ENCODE measurements at regions not wholly inside any gene's neighbourhood (a gene's known extent, or its start where the extent isn't known, plus 50 kb on each side); places are given as distances from the start of the nearest gene placed in this dataset.

DNA sequence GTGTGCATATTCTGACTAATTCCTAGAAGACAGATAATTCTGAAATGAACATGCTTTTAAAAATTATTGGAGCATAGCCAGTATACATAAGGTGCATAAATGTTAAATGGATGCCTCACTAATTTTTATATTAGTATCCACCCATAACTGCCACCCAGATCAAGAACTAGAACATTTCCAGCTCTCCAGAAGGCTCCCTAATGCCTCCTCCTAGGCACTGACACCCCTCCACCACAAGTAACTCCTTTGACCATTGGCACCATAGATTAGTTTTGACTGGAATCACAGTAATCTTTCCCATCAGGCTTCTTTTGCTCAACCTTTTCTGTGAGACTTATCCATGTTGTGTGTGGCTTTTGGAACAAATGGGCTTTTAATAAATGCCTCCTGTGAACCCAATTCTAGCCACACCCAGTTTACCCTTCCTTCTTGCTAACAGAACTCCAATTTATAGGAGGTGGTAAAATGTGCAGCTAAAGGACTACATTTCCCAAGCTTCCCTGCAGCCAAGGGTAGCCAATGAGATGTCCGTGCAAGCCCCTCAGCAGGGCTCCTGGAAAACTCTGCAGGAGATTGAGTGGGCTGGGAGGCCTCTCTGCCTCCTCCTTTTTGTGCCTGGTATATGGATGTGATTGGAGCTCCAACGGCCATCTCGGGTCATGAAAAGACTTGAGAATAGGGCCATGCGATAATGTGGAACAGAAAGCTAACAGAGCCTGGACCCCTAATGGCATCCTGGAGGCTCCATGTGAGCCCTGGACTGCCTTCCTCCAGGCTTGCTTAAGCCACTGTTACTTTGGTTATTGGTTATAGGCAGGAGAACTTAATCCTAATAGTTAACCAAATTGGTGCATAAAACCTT lies 322.6 kb upstream of the TLE3 start:
- Mint-ChIP-seq H3K4me1 (peaks cover 19 to 20% of the 10 kb centered on the region in 2 experiments), H3K27me3 (ENCODE audit: low read depth) (peaks cover 13% of the 10 kb centered on the region), H3K36me3 (ENCODE audit: insufficient read depth in 1 of 3, low read depth in 3 of 3) (no peaks in the 10 kb centered on the region), H3K9me3 (no peaks in the 10 kb centered on the region; a peak in 4 of 5 replicates), H3K4me3 (no peak overlapping the region), H3K27ac (no peak overlapping the region)
- no peak overlapping the region for H4K5ac ChIP-seq (ENCODE audit: insufficient read length, low read depth, low read length)
- H4K91ac ChIP-seq (ENCODE audit: insufficient read length, low read depth, low read length): no peak overlapping the region
- H3T11ph ChIP-seq (ENCODE audit: low read length): no peak overlapping the region
- no peak overlapping the region for H2AK5ac ChIP-seq (ENCODE audit: insufficient read length, low read length)
- H3K79me2 ChIP-seq (ENCODE audit: insufficient read depth, low read length): no peaks in the 10 kb centered on the region
- H3K79me1 ChIP-seq (ENCODE audit: insufficient read depth, low read depth, low read length, poor library complexity, severe bottlenecking): no peaks in the 10 kb centered on the region
- no peaks in the 10 kb centered on the region for H4K20me1 ChIP-seq (ENCODE audit: control insufficient read depth, insufficient read depth, insufficient read length)
- no peak overlapping the region for H4K8ac ChIP-seq (replicated peaks; ENCODE audit: insufficient read length, low read depth, low read length)
- H3K56ac ChIP-seq (ENCODE audit: insufficient read length, low read depth, low read length): no peak overlapping the region
- TF ChIP-seq, protein P1, sequence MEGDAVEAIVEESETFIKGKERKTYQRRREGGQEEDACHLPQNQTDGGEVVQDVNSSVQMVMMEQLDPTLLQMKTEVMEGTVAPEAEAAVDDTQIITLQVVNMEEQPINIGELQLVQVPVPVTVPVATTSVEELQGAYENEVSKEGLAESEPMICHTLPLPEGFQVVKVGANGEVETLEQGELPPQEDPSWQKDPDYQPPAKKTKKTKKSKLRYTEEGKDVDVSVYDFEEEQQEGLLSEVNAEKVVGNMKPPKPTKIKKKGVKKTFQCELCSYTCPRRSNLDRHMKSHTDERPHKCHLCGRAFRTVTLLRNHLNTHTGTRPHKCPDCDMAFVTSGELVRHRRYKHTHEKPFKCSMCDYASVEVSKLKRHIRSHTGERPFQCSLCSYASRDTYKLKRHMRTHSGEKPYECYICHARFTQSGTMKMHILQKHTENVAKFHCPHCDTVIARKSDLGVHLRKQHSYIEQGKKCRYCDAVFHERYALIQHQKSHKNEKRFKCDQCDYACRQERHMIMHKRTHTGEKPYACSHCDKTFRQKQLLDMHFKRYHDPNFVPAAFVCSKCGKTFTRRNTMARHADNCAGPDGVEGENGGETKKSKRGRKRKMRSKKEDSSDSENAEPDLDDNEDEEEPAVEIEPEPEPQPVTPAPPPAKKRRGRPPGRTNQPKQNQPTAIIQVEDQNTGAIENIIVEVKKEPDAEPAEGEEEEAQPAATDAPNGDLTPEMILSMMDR (conservative IDR thresholded peaks at IDR 0.05): no peak
- no peak overlapping the region for H3K14ac ChIP-seq (ENCODE audit: insufficient read depth, low read length)
- no peak overlapping the region for H3K18ac ChIP-seq (ENCODE audit: insufficient read length, low read depth, low read length)
- H3K27me3 ChIP-seq (ENCODE audit: insufficient read depth, low read length): no peaks in the 10 kb centered on the region
- no peak overlapping the region for H3K9ac ChIP-seq (ENCODE audit: extremely low read depth, insufficient read length, low read length)
- H2BK15ac ChIP-seq (ENCODE audit: low read depth, low read length): no peak overlapping the region
- no peak overlapping the region for H2BK12ac ChIP-seq (ENCODE audit: insufficient read length, low read depth, low read length)
- no peak overlapping the region for H3K23ac ChIP-seq (ENCODE audit: insufficient read length, low read depth, low read length)
- no peak overlapping the region for H2BK20ac ChIP-seq (ENCODE audit: low read depth, low read length, poor library complexity, severe bottlenecking)
- H2AFZ ChIP-seq (ENCODE audit: low read length): peak overlapping the region; percentile 91
- no peak overlapping the region for H2BK120ac ChIP-seq (ENCODE audit: low read depth, low read length, poor library complexity, severe bottlenecking)
- H3K9me3 ChIP-seq (ENCODE audit: control insufficient read depth, low read depth, low read length): no peaks in the 10 kb centered on the region
- peak; percentile 61 for DNase-seq
- H3K23me2 ChIP-seq (ENCODE audit: insufficient read length, low read depth, low read length, poor library complexity, severe bottlenecking): no peaks in the 10 kb centered on the region
- no peaks in the 10 kb centered on the region; the same call in 1 of the 2 replicates for H3K4me1 ChIP-seq (ENCODE audit: insufficient read depth, low read length)
- H3K4me2 ChIP-seq (ENCODE audit: insufficient read depth, insufficient read length, low read length): peak overlapping the region; percentile 17
- no CpG with 5 or more reads among the region's 4 CpGs for WGBS (ENCODE audit: extremely low coverage, insufficient read length, low lambda C conversion rate)
- H3K4ac ChIP-seq (ENCODE audit: low read depth, low read length): no peak overlapping the region
- no peak overlapping the region for H2BK5ac ChIP-seq (ENCODE audit: insufficient read length, low read length)
- no peak overlapping the region for H3K27ac ChIP-seq (ENCODE audit: insufficient read length, low read depth, low read length)
